GM19438 (cell line): ENCODE measurements at regions not wholly inside any gene's neighbourhood (a gene's known extent, or its start where the extent isn't known, plus 50 kb on each side); places are given as distances from the start of the nearest gene placed in this dataset.

Experiments used
- ATAC-seq: cut with Tn5 transposase; IDR thresholded peaks from one replicate; pipeline ENCODE4 v1.9.1; 2021; ENCODE audit warnings: low read depth; ENCODE audit not compliant: unreplicated experiment

DNA sequence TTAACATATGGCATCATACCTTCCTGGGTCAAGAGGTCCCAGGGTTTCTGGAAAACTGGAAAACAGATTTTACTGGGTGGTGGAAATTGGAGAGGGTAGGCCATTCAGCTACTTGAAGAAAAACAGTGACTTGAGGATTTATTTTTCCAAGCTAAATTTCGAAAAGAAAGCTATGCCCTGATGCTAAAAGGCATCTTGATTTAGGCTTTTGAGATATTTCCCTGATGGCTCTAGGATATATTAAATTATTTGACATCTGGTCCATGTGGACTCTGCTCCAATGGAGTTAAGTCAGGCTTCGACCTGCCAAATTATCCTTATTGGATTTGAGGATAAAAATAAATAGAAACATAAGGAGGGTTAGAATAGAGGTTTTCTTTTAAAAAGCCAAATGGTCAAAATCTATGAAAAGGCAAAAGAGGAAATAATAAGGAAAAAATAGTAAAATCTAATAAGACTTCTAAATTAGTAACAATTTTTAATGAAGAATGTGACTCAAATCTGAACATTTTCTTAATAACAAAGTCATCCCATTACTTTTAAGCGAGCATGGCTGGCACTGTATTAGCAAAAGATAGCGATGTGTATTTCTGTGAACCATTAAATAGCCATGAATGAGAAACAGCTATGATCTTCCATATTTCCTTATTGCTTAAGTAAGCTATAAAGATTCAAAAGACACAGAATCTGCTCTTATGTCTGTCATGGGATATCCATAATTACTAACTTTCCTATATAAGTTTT is 190.0 kb upstream of the MIR17HG start:
- ATAC-seq, result no peak

DNA sequence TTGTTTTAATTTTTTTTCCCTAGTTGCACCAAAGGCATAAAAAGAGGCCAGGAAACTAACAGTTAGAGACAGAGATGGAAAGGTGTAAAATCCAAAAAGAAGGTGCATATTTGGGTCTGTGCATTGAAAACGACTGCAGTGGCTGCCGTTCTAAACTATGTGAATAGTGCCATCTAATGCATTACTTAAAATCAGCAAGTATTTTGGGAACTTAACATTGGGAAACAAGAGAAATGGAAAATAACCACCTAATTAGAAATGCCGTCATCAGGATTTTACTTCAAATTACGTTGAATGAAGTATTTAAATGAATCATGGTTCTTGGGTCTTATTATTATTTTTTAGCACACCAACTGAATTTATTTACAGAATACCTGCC is 189.5 kb upstream of the MIR17HG start:
- no peak for ATAC-seq

DNA sequence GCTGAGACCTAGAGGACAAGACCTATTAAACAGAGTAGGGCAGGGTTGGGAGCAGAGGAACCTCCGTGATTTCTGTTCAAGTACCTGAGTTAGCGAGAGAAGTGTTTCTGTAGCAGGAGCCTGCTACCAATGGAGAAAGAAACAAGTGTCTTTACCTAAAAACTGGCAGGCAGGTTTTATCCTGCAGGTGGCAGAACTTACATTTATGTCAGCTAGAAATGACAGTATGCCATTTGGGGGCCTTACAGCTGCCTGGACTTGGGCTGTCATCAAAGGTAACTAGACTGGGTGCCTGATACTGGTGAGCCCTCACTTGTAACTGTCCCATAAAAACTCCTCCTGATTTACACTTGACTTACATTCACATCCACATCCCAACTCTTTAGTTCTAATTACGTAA is 185.3 kb upstream of the MIR17HG start:
- no peak for ATAC-seq

DNA sequence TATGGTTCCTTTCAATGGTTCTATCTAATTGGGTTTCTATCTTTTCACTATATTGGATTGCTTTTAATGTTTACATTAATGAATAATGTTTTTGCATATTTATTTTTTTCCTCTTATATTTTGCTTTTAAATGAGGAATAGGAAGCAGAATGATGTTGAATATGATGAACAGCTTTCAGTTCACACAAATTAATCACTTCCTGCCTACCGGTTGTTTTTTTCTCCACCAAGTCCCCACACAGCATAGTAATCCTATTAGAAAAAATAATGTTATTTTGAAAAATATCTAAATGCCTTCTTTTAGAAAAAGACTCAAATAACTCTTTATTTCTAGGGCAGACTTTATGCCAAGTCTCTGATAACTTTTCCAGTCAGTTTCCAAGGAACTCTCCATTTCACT is 184.9 kb upstream of the MIR17HG start:
- ATAC-seq, result no peak

DNA sequence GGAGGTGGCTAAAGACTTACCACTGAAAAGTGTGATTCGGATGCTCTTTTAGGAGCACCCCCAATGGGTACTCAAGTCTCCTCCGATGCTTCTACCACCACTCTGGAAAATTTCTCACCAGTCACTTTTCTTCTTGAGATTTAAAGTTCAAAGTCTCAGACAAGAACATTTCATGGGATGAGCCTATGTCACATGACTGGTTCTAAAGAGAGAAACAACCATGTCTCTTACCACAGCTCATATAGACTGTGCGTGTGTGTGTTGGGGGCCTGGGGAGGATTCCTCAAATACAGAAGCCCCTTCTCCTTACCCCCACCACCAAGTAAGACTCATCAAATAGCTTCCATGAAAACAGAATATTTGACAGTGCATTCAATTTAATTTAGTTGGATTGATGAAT is 181.7 kb upstream of the MIR17HG start:
- ATAC-seq, result no peak

DNA sequence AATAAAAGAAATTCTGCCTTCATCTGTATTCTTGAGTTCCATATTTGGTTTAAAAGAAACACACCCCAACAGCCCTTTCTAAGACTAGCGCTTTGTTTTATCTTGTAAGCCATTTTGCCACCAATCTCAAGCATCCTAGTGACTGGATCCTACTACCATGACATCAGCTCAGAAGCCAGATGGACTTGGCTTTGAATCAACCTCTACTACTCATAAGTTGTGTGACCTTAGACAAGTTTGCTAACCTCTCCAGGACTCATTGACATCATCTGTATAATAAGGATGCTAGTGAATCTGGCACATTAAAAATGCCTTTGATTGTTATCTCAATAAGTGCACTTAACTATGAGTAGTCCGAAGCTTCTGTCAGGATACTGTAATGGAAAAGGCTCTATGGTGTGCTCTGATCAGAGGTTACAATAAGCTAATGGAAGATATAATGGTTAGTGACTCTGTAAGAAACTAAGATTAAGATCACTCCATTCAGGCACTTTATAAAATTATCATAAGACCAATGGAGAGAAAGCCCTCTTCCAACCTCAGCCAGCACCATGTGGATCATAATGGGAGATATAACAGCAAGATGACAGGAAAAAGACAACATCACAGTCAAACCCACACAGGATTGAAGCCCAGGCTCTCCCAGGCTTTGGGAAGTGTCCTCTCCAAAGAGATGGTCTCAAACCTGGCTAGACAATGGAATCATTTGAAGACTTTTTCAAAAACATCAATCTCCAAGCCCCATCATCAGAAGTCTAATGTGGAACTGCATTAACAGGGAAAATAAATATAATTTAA is 180.6 kb upstream of the MIR17HG start:
- ATAC-seq, result no peak

DNA sequence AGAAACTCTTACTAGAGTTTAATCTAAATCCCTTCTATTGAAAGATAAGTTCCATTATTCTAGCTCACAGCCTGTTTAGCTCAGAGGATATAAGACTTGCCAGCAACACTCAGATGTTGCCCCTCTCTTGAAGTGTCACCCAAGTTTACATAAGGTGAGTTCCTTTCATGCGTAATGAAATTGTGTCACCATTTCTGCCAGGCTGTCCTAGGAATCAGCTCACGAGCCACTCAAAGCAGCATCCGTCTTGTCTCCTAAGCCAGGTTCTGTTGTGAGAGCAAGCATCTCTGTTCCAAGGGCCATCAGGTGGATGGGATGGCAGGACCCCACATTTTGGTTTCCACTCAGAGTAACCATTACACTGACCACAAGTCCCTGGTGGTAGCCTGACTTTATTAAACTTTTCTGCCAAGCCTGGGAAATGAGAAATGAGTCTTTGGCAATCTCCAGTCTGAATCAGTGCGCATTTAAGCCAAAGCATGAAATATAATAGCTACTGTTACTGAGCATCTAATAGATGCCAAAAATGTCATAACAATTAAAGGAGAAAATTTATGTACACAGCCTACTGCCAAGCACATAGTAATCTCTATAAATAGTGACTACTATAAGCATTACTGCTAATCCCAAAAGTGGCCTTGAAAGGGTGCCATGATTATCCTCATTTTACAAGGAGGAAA is 179.6 kb upstream of the MIR17HG start:
- no peak for ATAC-seq

DNA sequence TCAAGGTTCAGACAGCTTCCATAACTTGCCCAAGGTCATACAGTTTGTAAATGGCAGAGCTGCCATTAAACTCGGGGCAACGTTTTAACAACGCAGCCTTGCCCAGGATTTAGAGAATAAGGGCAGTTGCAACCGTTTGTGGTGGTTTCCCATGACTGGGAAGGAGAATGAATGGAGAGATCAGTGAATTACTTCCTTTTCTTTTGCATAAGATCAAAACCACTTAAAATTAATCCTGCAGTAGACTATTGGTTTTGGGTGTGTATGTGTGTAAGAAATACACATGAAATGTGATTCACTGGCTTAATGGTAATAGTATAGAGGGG is 179.1 kb upstream of the MIR17HG start:
- no peak for ATAC-seq

DNA sequence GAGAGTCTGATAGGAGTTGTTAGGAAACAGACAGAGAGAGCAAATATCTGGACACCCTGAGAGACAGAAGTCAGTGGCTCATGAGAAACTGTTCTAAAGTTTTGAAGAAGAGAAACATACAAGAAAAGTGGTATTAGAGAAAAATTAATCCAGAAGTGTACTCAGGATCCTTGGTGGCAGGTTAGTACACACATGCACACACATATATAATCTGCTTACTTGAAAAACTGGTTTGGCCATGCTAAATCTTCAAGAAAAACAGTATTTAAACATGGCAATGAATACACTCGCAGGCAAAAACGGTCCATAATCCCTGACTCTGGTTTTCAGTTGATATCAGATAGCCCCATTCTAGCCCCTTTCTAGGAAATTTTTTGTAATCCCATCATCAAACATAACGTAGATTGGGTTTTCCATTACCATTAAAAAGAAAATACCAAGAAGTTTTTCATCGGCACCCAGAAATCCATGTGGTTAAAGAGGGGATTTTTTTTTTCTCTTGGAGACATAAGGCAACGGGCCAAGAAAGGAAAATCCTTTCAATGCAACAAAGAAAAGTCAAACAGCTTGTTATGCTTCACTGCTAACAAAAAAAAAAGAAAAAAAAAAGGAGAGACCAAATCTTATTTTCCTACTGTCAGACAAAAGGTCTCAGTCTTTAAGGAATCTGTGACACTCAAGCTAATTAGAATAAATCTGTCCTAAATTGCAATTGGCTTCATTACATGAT is 178.0 kb upstream of the MIR17HG start:
- no peak for ATAC-seq

DNA sequence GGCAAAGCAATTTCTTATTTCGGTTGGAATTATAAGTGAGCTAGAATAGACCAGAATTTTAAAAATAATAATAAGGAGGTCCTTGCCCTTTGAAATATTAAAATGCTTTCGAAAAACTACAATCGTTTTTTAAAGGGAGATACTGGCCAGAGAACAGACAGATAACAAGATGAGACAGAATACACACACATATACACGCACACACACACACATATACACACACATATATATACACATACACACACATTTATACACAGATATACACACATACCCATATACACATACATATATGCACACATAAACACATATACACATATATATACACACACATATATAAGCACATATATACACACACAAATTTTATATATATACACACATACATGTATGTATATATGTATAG is 175.3 kb upstream of the MIR17HG start:
- no peak for ATAC-seq

DNA sequence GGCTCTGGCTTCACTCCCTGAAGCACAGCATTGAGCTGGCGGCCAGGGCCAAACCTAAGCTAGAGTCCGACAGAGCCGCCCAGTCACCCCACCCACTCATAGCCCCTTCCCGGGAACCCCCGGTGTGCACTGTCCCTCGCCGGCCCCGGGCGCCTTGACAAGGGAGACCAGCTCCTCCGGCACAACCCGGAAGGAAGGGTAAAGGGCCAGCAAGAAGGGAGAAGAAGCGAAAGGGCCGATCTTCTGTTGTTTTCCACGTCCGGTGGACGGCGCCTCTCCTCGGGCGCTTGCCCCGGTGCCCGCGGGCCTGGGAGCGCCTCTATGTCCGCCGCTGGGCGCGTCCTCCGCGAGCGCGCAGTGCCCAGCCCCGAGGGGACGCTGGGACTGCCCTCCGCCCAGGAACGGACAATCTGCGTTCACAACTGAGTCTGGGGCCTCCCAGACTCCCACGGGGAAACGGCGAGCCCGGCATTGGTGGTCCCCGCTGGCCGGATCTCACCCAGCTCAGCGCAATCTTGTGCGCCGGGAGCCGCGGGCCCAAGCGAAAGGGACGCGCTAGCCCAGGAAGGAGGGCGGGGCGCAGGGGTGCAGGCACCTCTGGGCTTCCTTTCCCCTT is 172.5 kb upstream of the MIR17HG start:
- ATAC-seq, result no peak

DNA sequence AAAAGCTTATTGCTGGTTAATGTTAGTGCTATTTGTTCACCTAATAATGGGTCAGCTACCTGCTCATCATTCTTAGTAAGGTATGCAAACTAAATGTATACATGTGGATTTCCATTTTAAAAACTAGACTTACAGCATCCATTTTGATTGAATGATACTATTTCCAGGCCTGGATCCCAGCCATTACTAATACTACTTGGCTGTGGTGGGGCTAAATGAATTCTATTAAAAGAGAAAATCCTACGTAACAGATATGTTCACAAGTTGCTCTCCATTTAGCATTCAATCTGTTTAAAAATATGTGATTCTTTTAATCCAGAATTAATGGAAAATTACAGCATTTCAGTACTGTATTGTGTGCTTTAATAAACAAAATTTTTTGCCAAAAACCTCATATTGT is 169.4 kb upstream of the MIR17HG start:
- no peak for ATAC-seq

DNA sequence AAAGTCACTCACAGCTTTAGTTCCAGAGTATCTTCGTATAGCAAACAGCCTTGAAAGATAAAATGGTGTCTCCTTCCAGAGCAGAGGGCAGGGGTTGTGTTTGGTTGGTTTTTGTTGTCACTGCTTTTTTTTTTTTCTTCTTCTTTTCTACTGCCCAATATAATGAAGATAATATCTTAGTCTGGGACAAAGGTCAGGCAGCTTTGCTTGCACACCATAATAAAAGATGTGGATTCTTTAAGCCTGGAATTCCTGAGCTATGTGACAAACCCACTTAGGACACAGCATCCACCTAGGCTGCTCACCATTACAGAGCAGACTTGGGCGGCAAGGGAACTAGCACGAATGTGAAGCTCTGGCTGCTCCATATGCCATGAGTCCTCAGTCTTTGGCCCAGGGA is 165.6 kb upstream of the MIR17HG start:
- no peak for ATAC-seq

DNA sequence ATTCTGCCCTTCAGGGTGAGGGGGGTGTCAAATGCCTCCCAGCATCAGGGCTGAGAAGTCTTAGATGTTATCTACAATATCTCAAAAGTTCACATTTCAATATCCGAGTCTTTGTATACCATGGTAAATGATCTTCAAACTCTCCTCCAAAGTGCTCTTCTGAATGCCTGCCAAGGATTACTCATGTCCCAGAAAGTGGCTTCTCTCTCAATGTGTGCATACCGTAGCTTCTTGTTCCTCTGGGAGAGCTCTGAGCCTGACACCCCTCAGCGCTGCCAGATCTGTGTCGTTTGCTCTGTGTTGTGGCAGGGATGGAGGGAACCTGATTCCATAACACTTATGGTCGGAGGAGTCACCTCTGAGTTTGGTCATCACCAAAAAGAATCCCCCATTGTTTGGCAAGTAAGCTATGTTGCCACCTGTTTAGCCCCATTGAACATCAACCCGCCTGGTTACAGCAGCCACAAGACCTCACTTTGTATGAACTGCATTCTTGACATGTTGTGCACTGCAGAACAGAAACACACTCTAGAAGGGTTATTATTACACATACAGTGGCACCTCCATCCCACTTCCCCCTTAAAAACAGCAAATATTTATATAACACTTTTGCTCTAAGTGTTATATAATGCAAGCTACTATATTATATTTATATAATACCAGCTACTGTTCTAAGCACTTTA is 163.1 kb upstream of the MIR17HG start:
- ATAC-seq, result no peak

DNA sequence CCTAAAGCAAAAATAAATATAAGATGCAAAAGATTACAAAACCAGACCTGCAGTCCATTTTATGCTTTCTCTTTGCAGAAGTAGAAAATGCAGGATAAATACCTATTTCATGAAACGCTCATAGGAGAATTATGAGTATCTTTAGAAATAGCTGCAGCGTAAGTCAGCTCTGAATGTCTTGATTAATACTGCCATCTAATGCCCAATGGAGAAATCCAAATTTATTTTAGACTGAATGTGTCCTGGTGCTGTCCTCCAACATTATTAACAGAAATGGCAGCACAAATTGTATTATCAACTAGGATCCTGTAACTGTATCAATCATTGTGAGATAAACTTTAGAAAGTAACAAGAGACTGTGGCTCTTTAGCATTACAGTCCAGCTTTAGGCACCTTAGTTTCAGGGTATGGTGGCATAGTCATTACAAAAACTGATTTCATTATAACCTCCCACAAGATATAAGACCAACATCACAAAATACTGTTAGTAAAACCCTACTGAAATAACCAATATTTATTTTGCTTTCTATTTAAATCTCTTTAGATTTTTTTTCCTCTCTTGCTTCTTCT is 162.1 kb upstream of the MIR17HG start:
- no peak for ATAC-seq

DNA sequence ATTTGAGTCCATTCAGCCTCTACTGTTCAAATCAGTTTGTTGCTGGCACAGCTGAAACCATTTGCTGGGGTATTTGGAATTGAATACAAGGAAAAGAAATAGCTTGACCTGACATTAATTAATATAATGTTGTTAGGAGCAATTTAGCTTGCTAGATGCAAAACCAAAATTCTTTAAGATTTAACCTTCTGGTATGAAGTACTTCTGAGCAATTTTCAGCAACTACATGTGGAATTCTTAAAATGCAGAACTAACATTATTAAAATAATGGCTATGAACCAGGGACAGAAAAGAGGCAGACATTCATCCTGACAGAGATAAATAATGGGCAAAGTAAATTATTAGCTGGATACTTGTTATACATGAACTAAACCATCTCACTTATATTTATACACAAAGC is 160.0 kb upstream of the MIR17HG start:
- no peak for ATAC-seq

DNA sequence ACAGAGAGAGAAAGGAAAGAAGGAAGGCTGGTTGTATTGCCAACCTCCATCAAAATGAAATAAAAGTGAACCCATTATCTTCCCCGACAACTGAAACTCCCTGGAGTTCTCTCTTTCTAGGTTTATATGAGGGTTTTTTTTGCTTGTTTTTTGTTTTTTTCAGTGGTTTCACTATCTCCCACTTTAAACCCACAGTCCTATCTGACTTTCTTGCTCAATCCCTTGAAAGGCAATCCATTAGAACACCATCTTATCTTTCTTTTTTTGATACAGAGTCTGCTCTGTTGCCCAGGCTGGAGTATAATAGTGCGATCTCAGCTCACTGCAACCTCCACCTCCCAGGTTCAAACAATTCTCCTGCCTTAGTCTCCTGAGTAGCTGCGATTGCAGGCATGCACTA is 158.0 kb upstream of the MIR17HG start:
- no peak for ATAC-seq

DNA sequence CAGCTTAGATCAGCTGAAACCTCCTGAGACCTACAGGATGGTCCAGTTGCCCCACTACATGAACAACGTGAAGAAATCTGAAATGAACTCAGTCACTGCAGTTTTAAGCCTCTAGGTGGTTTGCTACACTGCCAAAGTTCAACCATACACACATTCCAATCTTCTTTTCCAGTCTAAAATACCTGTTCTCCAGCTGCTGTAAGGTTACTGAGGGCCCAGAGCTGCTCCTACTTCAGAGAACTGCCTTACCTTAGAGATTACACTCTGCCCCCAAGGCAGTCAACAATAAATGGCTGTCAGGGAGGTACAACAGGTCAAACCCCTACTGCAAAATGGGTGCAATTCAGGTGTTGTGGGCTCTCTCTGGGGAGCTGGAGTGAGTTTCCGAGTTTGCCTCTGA is 154.1 kb upstream of the MIR17HG start:
- no peak for ATAC-seq

DNA sequence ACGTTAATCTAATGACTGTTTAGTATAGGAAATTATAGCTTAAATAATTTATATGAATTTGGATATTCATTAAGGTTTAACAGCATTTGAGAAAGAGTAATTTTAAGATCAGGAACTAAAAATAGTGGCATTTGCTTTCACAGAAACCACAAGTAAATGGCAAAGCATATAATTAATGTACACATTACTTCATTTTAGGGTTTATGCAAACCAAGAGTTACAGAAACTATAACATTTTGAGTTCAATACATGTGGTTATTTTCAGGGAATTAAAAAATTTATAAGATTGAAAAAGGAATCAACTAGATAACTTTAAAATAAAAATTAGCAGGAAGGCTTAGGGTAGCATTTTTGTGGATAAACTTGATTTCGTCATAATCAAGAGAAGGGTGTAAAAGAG is 151.7 kb upstream of the MIR17HG start:
- ATAC-seq, result no peak

DNA sequence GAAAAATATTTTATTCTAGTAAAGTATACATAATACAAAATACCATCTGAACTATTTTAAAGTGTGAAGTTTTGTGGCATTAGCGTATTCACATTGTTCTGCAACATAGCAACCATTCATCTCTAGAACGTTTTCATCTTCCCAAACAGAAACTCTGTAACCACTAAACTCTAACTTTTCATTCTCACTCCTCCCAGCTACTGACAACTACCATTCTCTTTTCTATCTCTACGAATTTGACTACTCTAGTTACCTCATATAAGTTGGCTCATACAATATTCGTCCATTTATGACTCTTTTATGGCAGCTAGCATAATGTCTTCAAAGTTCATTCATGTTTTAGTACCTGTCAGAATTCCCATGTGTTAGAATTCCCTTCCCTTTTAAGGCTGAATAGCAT is 150.5 kb upstream of the MIR17HG start:
- no peak for ATAC-seq
